Osteocyte (in vitro differentiated cells): ENCODE measurements at regions not wholly inside any gene's neighbourhood (a gene's known extent, or its start where the extent isn't known, plus 50 kb on each side); places are given as distances from the start of the nearest gene placed in this dataset.

ENCODE experiments used
- DNase-seq: peaks from one replicate; pipeline ENCODE4 v3.0.0; 2021; ENCODE audit warnings: mixed read lengths; ENCODE audit not compliant: unreplicated experiment; ENCODE audit errors: extremely low spot score
- H3K27ac Mint-ChIP-seq: one replicate; pipeline ENCODE4 v1.8.0; 2021; ENCODE audit warnings: mild to moderate bottlenecking, mixed read lengths; ENCODE audit not compliant: unreplicated experiment
- H3K27me3 Mint-ChIP-seq: one replicate; pipeline ENCODE4 v1.8.0; 2021; ENCODE audit warnings: mixed read lengths; ENCODE audit not compliant: unreplicated experiment
- H3K36me3 Mint-ChIP-seq: one replicate; pipeline ENCODE4 v1.8.0; 2021; ENCODE audit warnings: mixed read lengths; ENCODE audit not compliant: unreplicated experiment
- H3K4me1 Mint-ChIP-seq: one replicate; pipeline ENCODE4 v1.8.0; 2021; ENCODE audit warnings: mixed read lengths; ENCODE audit not compliant: unreplicated experiment
- H3K4me3 Mint-ChIP-seq: one replicate; pipeline ENCODE4 v1.8.0; 2021; ENCODE audit warnings: mild to moderate bottlenecking, moderate library complexity, mixed read lengths; ENCODE audit not compliant: unreplicated experiment
- H3K9me3 Mint-ChIP-seq: one replicate; pipeline ENCODE4 v1.8.0; 2021; ENCODE audit warnings: mixed read lengths; ENCODE audit not compliant: unreplicated experiment
- CTCF ChIP-seq: fragments of 200-600 bp; sonication (generic); IDR thresholded peaks from 2 replicates; pipeline ENCODE4 v1.5.0; 2021; ENCODE audit warnings: antibody characterized with exemption, mild to moderate bottlenecking, moderate library complexity

GRCh38 chr10:117477961-117478670 lies 64.4 kb upstream of the EMX2 start:
- no peaks in the 10 kb centered on the region for H3K9me3 Mint-ChIP-seq
- no peaks in the 10 kb centered on the region for H3K36me3 Mint-ChIP-seq
- TF ChIP-seq CTCF = peak; percentile 18
- H3K4me1 Mint-ChIP-seq = no peaks in the 10 kb centered on the region
- H3K27ac Mint-ChIP-seq = no peak overlapping the region
- peaks cover 3% of the 10 kb centered on the region for H3K27me3 Mint-ChIP-seq
- no peak overlapping the region for H3K4me3 Mint-ChIP-seq
- DNase-seq = no peak

GRCh38 chr10:117477211-117477947 lies 65.2 kb upstream of the EMX2 start:
- TF ChIP-seq CTCF = no peak
- no peaks in the 10 kb centered on the region for H3K4me1 Mint-ChIP-seq
- H3K4me3 Mint-ChIP-seq = no peak overlapping the region
- H3K9me3 Mint-ChIP-seq = no peaks in the 10 kb centered on the region
- H3K36me3 Mint-ChIP-seq = no peaks in the 10 kb centered on the region
- peaks cover 3% of the 10 kb centered on the region for H3K27me3 Mint-ChIP-seq
- DNase-seq = no peak
- no peak overlapping the region for H3K27ac Mint-ChIP-seq

GRCh38 chr10:117476716-117477115 lies 65.8 kb upstream of the EMX2 start:
- Mint-ChIP-seq H3K27me3 (peaks cover 4% of the 10 kb centered on the region), H3K9me3 (no peaks in the 10 kb centered on the region), H3K27ac (no peak overlapping the region), H3K4me3 (no peak overlapping the region), H3K4me1 (no peaks in the 10 kb centered on the region), H3K36me3 (no peaks in the 10 kb centered on the region)
- no peak for DNase-seq
- no peak for TF ChIP-seq CTCF

- Mint-ChIP-seq H3K9me3 (no peaks in the 10 kb centered on the region), H3K27me3 (peaks cover 5% of the 10 kb centered on the region), H3K36me3 (no peaks in the 10 kb centered on the region), H3K4me3 (no peak overlapping the region), H3K4me1 (no peaks in the 10 kb centered on the region), H3K27ac (no peak overlapping the region)
- TF ChIP-seq CTCF = no peak
- DNase-seq = no peak
These were observed 66.3 kb upstream of the EMX2 start for GRCh38 chr10:117476281-117476680.

- TF ChIP-seq CTCF = no peak
- H3K27ac Mint-ChIP-seq = no peak overlapping the region
These were observed 69.7 kb upstream of the EMX2 start for GRCh38 chr10:117472872-117473271.

More at GRCh38 chr10:117472872-117473271, 69.7 kb upstream of the EMX2 start:
- no peaks in the 10 kb centered on the region for H3K36me3 Mint-ChIP-seq
- DNase-seq = no peak
- H3K9me3 Mint-ChIP-seq = no peaks in the 10 kb centered on the region
- H3K4me1 Mint-ChIP-seq = no peaks in the 10 kb centered on the region
- no peak overlapping the region for H3K4me3 Mint-ChIP-seq
- peaks cover 4% of the 10 kb centered on the region for H3K27me3 Mint-ChIP-seq
